RWPE1 (cell line): ENCODE measurements at regions not wholly inside any gene's neighbourhood (a gene's known extent, or its start where the extent isn't known, plus 50 kb on each side); places are given as distances from the start of the nearest gene placed in this dataset.
"Not testable (repeated sequence)": the region's sequence is repeated elsewhere in the genome, so short reads cannot be mapped to it uniquely, and the experiment has no call there.

Experiments used
- CTCF ChIA-PET: fragments of 350-600 bp; sonication (Branson Sonifier 250); formaldehyde crosslinking; extraction: SDS; loops from one replicate; lab custom pipeline; 2021; lab: Yijun Ruan, JAX
- POLR2A ChIA-PET: fragments of 400-600 bp; formaldehyde crosslinking; extraction: SDS; loops from one replicate; lab custom pipeline; 2020; ENCODE audit warnings: antibody characterized with exemption; ENCODE audit not compliant: low non-redundant PET; lab: Yijun Ruan, JAX
- DNase-seq: peaks from one replicate; pipeline ENCODE4 v3.0.0; 2012; ENCODE audit warnings: low spot score
- H3K27ac ChIP-seq: fragments of 450-650 bp; 2 replicates; pipeline ENCODE4 v1.5.1; 2017
- TF ChIP-seq, protein P1 (sequence below): fragments of 450-650 bp; conservative IDR thresholded peaks from 2 replicates; pipeline ENCODE4 v1.5.1; 2017; ENCODE audit warnings: low read depth, mild to moderate bottlenecking

DNA sequence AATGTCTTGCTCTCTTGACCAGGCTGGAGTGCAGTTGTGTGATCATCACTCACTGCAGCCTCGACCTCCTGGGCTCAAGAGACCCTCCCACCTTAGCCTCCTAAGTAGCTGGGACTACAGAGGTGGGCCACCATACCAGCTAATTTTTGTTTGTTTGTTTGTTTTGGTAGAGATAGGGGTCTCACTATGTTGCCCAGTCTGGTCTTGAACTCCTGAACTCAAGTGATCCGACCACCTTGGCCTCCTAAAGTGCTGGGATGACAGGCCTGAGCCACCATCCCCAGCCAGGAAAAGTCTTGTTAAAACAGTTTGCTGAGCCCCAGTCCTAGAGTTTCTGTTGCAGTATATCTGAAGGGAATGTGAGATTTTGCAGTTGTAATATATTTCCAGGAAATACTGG, 83.9 kb downstream of the SKIDA1 start:
- ChIA-PET POLR2A (no interaction called here), CTCF (interaction anchor here (0.5 to 0.6 kb wide), 2 partner anchors 17 to 481 kb away, joined by 3 read pairs; no protein-coding TSS in a partner anchor)
- DNase-seq, result no peak
- no peak overlapping the region for H3K27ac ChIP-seq
- TF ChIP-seq, protein P1, sequence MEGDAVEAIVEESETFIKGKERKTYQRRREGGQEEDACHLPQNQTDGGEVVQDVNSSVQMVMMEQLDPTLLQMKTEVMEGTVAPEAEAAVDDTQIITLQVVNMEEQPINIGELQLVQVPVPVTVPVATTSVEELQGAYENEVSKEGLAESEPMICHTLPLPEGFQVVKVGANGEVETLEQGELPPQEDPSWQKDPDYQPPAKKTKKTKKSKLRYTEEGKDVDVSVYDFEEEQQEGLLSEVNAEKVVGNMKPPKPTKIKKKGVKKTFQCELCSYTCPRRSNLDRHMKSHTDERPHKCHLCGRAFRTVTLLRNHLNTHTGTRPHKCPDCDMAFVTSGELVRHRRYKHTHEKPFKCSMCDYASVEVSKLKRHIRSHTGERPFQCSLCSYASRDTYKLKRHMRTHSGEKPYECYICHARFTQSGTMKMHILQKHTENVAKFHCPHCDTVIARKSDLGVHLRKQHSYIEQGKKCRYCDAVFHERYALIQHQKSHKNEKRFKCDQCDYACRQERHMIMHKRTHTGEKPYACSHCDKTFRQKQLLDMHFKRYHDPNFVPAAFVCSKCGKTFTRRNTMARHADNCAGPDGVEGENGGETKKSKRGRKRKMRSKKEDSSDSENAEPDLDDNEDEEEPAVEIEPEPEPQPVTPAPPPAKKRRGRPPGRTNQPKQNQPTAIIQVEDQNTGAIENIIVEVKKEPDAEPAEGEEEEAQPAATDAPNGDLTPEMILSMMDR, result no peak

DNA sequence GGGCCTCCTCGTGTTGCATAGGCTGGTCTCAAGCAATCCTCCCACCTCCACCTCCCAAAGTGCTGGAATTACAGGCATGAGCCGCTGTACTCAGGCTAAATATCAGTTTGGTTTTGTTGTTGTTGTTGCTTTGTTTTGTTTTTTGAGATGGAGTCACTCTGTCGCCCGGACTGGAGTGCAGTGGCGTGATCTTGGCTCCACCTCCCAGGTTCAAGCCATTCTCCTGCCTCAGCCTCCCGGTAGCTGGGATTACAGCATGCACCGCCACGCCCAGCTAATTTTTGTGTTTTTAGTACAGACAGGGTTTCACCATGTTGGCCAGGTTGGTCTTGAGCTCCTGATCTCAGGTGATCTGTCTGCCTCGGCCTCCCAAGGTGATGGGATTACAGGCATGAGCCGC, 86.6 kb downstream of the SKIDA1 start:
- DNase-seq, H3K27ac ChIP-seq, CTCF ChIA-PET: not testable (repeated sequence)
- POLR2A ChIA-PET, result interaction anchor here (0.7 kb wide), 1 partner anchor 34 kb away, joined by 4 read pairs; no protein-coding TSS in a partner anchor

DNA sequence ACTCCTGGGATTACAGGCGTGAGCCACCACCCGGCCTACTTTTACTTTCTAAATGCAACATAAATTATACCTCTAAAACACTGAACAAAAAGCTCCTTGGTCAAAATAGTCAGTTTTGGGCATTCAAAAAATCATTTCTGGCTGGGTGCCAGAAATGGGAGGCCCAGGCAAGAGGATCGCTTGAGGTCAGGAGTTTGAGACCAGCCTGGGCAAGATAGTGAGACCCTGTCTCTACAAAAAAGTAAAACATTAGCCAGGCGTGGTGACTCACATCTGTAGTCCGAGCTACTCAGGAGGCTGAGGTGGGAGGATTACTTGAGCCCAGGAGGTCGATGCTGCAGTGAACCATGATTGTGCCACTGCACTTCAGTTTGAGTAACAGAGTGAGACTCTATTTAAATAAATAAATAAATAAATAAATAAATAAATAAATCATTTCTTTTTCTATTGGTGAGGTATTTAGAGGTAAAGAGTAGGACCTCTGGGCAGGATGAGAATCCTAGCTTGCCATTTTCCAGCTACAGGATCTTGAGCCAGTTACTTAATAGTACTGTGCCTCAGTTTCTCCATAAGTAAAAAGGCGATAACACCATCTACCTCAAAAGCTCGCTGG, 87.6 kb downstream of the SKIDA1 start:
- ChIA-PET POLR2A (no interaction called here), CTCF (no interaction called here)
- DNase-seq, result no peak
- TF ChIP-seq, protein P1, result no peak
- no peak overlapping the region for H3K27ac ChIP-seq

DNA sequence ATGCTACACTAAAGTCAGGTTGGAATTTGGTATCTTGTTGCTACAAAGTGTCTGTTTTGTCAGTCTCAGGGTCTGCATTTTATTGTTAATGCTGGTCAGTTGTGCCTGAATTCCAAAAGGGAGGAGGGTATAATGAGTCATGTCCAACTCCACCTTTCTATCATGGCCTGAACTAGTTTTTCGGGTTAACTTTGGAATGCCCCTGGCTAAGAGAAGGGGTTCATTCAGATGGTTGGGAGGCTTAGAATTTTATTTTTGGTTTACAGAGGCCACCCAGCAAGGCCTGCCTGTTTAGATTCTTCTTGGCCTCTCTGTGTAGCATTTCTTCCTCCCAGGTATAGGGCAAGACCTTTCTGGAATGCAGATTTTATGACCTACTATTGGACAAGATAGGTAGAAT, 93.2 kb downstream of the SKIDA1 start:
- peak; percentile 13 for DNase-seq
- POLR2A ChIA-PET, result no interaction called here
- no peak overlapping the region for H3K27ac ChIP-seq

DNA sequence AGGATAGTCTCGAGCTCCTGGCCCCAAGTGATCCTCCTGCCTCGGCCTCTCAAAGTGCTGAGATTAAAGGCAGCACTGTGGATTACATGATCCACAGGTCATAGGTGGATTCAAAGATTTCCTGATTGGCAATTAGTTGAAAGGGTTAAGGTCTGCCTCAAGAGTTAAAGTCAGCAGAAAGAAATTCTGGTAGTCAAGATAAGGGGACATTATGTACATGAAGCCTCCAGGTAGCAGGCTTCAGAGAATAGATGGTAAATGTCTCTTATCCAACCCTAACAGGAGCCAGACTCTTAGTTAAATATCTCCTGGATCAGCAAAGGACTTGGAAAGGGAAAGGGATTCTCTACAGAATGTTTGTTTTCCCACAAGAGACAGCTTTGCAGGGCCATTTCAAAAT, 93.7 kb downstream of the SKIDA1 start:
- DNase-seq, result no peak
- TF ChIP-seq, protein P1, result no peak
- CTCF ChIA-PET, result interaction anchor here (0.7 kb wide), 2 partner anchors 63 to 384 kb away, joined by 3 to 4 read pairs; no protein-coding TSS in a partner anchor
- H3K27ac ChIP-seq, result no peak overlapping the region
- POLR2A ChIA-PET, result no interaction called here

More for the DNA sequence above, 93.2 kb downstream of the SKIDA1 start:
- TF ChIP-seq, protein P1, result no peak
- CTCF ChIA-PET, result interaction anchor here (0.7 kb wide), 1 partner anchor 63 kb away, joined by 3 read pairs; no protein-coding TSS in a partner anchor

DNA sequence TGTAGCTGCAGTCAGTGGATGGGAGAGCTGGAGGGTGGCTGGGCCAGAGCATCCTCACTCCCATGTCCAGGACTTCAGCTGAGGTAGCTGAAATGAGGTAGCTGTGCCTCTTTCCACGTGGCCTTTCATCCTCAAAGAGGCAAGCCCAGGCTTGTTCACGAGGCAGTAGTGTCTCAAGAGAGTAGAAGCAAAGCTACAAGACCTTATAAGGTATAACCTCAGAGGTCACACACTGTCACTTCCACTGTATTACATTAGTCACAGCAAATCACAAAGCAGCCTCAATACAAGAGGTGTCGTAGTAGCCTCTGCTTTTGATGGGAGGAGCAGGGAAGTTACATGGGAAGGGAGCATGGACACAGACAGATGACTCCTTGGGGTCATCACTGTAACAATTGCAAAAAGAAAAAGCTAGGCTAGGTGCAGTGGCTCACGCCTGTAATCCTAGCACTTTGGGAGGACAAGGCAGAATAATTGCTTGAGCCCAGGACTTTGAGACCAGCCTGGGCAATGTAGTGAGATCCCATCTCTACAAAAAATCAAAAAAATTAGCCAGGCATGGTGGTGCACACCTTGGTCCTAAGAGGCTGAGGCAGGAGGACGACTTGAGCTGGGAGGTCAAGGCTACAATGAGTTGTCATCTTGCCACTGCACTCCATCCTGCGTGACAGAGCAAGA, 97.5 kb downstream of the SKIDA1 start:
- peak; percentile 28 for DNase-seq
- TF ChIP-seq, protein P1, result no peak
- CTCF ChIA-PET, result no interaction called here
- POLR2A ChIA-PET, result no interaction called here
- no peak overlapping the region for H3K27ac ChIP-seq
